ENCODE measurements at regions not wholly inside any gene's neighbourhood (a gene's known extent, or its start where the extent isn't known, plus 50 kb on each side); places are given as distances from the start of the nearest gene placed in this dataset.
"Not testable (repeated sequence)": the region's sequence is repeated elsewhere in the genome, so short reads cannot be mapped to it uniquely, and the experiment has no call there.

DNA sequence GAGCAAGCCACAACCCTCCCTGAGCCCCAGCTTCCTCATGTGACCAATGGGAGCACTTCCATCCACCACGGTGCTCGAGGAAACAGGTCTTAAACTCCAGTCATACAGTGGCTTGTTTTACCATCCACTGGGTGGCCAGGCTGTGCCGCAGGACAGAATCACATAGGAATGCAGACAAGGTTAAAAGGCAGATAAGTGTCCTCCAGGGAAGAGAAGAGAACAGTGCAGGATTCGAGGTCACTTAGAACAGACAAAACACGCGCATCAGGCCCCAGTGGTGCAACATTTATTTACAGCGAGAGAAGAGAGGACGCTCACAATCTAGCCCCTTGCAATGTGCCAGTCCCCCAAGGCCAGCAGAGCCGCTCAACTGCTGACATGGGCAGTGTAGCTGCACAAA lies 92.8 kb downstream of the TMEM130 start:
- Histone ChIP-seq H3K36me3 (ENCODE audit: control insufficient read depth, insufficient read depth, low read length) (no peaks in the 10 kb centered on the region), H3K4me3 (ENCODE audit: low read depth, low read length) (no peak overlapping the region), H3K4me1 (ENCODE audit: control insufficient read depth, insufficient read depth, low read length, poor library complexity, severe bottlenecking) (no peaks in the 10 kb centered on the region), H3K27ac (ENCODE audit: insufficient read depth, low read length, poor library complexity, severe bottlenecking) (no peak overlapping the region), H3K9me3 (ENCODE audit: control insufficient read depth in 2 of 2, low read length in 2 of 2) (no peaks in the 10 kb centered on the region), H3K27me3 (ENCODE audit: control insufficient read depth, insufficient read depth, low read length) (no peaks in the 10 kb centered on the region)
- no peak overlapping the region for H3K27ac Mint-ChIP-seq
- H3K9me3 Mint-ChIP-seq, result peaks cover 0 to 4% (median 0%) of the 10 kb centered on the region in 7 donors
- no peaks in the 10 kb centered on the region for H3K4me1 Mint-ChIP-seq
- H3K27me3 Mint-ChIP-seq, result peaks cover 13% of the 10 kb centered on the region
- ATAC-seq (ENCODE audit: low read depth in 2 of 2) (no peak), DNase-seq (no peak)
- H3K36me3 Mint-ChIP-seq, result no peaks in the 10 kb centered on the region
- no peak overlapping the region for H3K4me3 Mint-ChIP-seq

- peaks cover 0 to 4% (median 0%) of the 10 kb centered on the region in 7 donors for H3K9me3 Mint-ChIP-seq
Observed at GRCh38 chr7:98778421-98778820, 91.4 kb downstream of the TMEM130 start.

DNA sequence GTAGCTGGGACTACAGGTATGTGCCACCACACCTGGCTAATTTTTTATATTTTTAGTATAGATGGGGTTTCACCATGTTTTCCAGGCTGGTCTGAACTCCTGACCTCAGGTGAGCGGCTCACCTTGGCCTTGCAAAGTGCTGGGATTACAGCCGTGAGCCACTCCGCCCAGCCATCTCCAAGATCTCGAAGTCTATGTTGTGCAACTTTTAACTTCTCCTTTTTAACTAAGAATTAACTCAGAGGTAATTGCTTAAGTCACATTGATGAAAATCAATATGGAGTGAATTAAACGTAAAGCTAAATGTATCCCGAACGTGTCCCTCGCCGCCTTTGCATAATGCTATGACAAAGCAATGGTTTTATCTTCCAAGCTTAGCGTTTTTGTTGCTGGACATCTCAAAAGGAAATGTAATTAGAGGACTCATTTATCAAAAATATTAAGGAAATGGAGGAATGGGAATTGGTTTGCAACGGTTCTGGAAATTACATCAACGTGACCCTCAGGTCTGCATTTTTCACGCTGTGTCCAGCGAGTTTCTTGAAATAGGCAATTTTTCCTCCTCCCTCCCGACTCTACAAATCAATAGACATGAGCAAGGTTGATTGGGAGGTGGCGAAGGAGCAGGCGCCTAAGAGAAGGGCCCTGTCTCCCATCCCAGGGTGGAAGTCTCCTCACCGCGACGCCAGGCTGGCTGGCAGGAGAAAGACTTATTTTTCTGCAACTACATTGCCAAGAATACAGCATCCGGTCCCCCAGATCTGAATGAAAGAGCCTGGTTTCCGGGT lies 89.8 kb downstream of the TMEM130 start:
- no peaks in the 10 kb centered on the region for H3K27me3 ChIP-seq (ENCODE audit: control insufficient read depth, insufficient read depth, low read length)
- Mint-ChIP-seq H3K9me3 (peaks cover 0 to 4% (median 0%) of the 10 kb centered on the region in 7 donors), H3K36me3 (no peaks in the 10 kb centered on the region), H3K27me3 (peaks cover 11% of the 10 kb centered on the region), H3K4me3 (no peak overlapping the region), H3K4me1 (no peaks in the 10 kb centered on the region), H3K27ac (no peak overlapping the region)
- H3K9me3 ChIP-seq (ENCODE audit: control insufficient read depth in 2 of 2, low read length in 2 of 2), result no peaks in the 10 kb centered on the region
- H3K27ac ChIP-seq (ENCODE audit: insufficient read depth, low read length, poor library complexity, severe bottlenecking), result no peak overlapping the region
- ATAC-seq (ENCODE audit: low read depth in 2 of 2) (no peak), DNase-seq (no peak)
- H3K36me3 ChIP-seq (ENCODE audit: control insufficient read depth, insufficient read depth, low read length), result no peaks in the 10 kb centered on the region
- H3K4me1 ChIP-seq (ENCODE audit: control insufficient read depth, insufficient read depth, low read length, poor library complexity, severe bottlenecking), result no peaks in the 10 kb centered on the region
- no peak overlapping the region for H3K4me3 ChIP-seq (ENCODE audit: low read depth, low read length)

More at GRCh38 chr7:98778421-98778820, 91.4 kb downstream of the TMEM130 start:
- H3K27ac Mint-ChIP-seq, result no peak overlapping the region
- H3K4me3 Mint-ChIP-seq, result no peak overlapping the region
- peaks cover 12% of the 10 kb centered on the region for H3K27me3 Mint-ChIP-seq
- ATAC-seq (ENCODE audit: low read depth in 2 of 2) (no peak), DNase-seq (no peak)
- H3K36me3 Mint-ChIP-seq, result no peaks in the 10 kb centered on the region
- no peaks in the 10 kb centered on the region for H3K4me1 Mint-ChIP-seq
- H3K27me3 ChIP-seq (ENCODE audit: control insufficient read depth, insufficient read depth, low read length), result no peaks in the 10 kb centered on the region
- H3K27ac ChIP-seq (ENCODE audit: insufficient read depth, low read length, poor library complexity, severe bottlenecking), result no peak overlapping the region
- H3K9me3 ChIP-seq (ENCODE audit: control insufficient read depth in 2 of 2, low read length in 2 of 2), result no peaks in the 10 kb centered on the region
- no peaks in the 10 kb centered on the region for H3K4me1 ChIP-seq (ENCODE audit: control insufficient read depth, insufficient read depth, low read length, poor library complexity, severe bottlenecking)
- no peak overlapping the region for H3K4me3 ChIP-seq (ENCODE audit: low read depth, low read length)
- no peaks in the 10 kb centered on the region for H3K36me3 ChIP-seq (ENCODE audit: control insufficient read depth, insufficient read depth, low read length)

DNA sequence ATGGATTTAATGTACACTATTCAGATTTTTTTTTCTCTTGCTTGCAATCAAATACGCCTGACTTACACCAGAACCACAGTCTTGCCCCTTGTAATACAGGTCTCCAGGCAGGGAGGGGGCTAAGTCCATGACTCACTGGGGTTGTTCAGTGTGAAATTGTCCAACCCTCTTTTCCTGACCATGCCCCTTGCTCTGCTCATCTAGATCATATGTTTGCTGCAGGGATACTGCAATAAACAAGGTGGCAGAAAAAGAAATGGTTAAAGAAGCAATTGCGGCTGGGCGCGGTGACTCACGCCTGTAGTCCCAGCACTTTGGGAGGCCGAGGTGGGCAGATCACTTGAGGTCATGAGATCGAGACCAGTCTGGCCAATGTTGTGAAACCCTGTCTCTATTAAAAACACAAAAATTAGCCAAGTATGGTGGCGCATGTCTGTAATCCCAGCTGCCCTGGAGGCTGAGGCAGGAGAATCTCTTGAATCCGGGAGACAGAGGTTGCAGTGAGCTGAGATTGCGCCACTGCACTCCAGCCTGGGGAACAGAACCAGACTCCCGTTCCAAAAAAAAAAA lies 85.5 kb downstream of the TMEM130 start:
- Histone ChIP-seq H3K4me3 (ENCODE audit: low read depth, low read length) (no peak overlapping the region), H3K27ac (ENCODE audit: insufficient read depth, low read length, poor library complexity, severe bottlenecking) (no peak overlapping the region), H3K36me3 (ENCODE audit: control insufficient read depth, insufficient read depth, low read length) (no peaks in the 10 kb centered on the region), H3K27me3 (ENCODE audit: control insufficient read depth, insufficient read depth, low read length) (no peaks in the 10 kb centered on the region), H3K9me3 (ENCODE audit: control insufficient read depth in 2 of 2, low read length in 2 of 2) (no peaks in the 10 kb centered on the region), H3K4me1 (ENCODE audit: control insufficient read depth, insufficient read depth, low read length, poor library complexity, severe bottlenecking) (no peaks in the 10 kb centered on the region)
- Mint-ChIP-seq H3K36me3 (no peaks in the 10 kb centered on the region), H3K4me1 (no peaks in the 10 kb centered on the region), H3K27ac (no peak overlapping the region), H3K9me3 (peaks cover 0 to 2% (median 0%) of the 10 kb centered on the region in 7 donors), H3K4me3 (no peak overlapping the region), H3K27me3 (peaks cover 8% of the 10 kb centered on the region)
- no peak for ATAC-seq (ENCODE audit: low read depth in 2 of 2)
- no peak for DNase-seq

- no peaks in the 10 kb centered on the region for H3K9me3 ChIP-seq (ENCODE audit: control insufficient read depth in 2 of 2, low read length in 2 of 2)
- H3K27me3 Mint-ChIP-seq, result peaks cover 8% of the 10 kb centered on the region
- no peaks in the 10 kb centered on the region for H3K36me3 ChIP-seq (ENCODE audit: control insufficient read depth, insufficient read depth, low read length)
- DNase-seq, result no peak
- no peak overlapping the region for H3K4me3 ChIP-seq (ENCODE audit: low read depth, low read length)
- ATAC-seq (ENCODE audit: low read depth in 2 of 2), result no peak
- H3K4me1 Mint-ChIP-seq, result no peaks in the 10 kb centered on the region
- H3K4me1 ChIP-seq (ENCODE audit: control insufficient read depth, insufficient read depth, low read length, poor library complexity, severe bottlenecking), result no peaks in the 10 kb centered on the region
- no peaks in the 10 kb centered on the region for H3K36me3 Mint-ChIP-seq
- no peak overlapping the region for H3K27ac Mint-ChIP-seq
- no peak overlapping the region for H3K4me3 Mint-ChIP-seq
- no peaks in the 10 kb centered on the region for H3K27me3 ChIP-seq (ENCODE audit: control insufficient read depth, insufficient read depth, low read length)
- peaks cover 0 to 2% (median 0%) of the 10 kb centered on the region in 7 donors for H3K9me3 Mint-ChIP-seq
- no peak overlapping the region for H3K27ac ChIP-seq (ENCODE audit: insufficient read depth, low read length, poor library complexity, severe bottlenecking)
Observed at GRCh38 chr7:98785929-98786571, 83.8 kb downstream of the TMEM130 start.

DNA sequence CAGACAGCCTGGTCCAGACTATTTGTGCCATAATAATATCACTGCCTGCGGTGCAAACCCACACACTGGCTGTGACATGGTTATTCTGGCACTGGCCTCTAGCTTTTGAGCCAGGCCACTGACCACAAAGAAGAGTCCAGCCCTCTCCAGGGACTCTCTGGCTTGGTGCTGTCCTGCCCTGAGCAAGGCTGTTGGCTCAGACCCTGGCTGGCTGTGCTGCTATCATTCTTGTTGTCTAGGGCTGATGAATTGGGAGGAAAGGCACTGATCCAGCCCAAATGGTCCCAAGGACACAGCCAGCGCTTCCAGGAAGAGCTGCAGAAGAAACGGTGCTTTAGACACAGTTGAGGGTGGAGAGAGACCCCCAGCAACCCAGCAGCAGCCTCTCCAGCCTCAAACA lies 80.8 kb downstream of the TMEM130 start:
- no peaks in the 10 kb centered on the region for H3K4me1 Mint-ChIP-seq
- H3K27me3 Mint-ChIP-seq, result no peaks in the 10 kb centered on the region
- peaks cover 0 to 2% (median 0%) of the 10 kb centered on the region in 7 donors for H3K9me3 Mint-ChIP-seq
- H3K4me3 Mint-ChIP-seq, result no peak overlapping the region
- H3K4me3 ChIP-seq (ENCODE audit: low read depth, low read length), result no peak overlapping the region
- no peak overlapping the region for H3K27ac ChIP-seq (ENCODE audit: insufficient read depth, low read length, poor library complexity, severe bottlenecking)
- H3K36me3 Mint-ChIP-seq, result no peaks in the 10 kb centered on the region
- no peaks in the 10 kb centered on the region for H3K4me1 ChIP-seq (ENCODE audit: control insufficient read depth, insufficient read depth, low read length, poor library complexity, severe bottlenecking)
- no peaks in the 10 kb centered on the region for H3K9me3 ChIP-seq (ENCODE audit: control insufficient read depth in 2 of 2, low read length in 2 of 2)
- ATAC-seq (ENCODE audit: low read depth in 2 of 2) (no peak), DNase-seq (no peak)
- H3K27ac Mint-ChIP-seq, result no peak overlapping the region
- no peaks in the 10 kb centered on the region for H3K36me3 ChIP-seq (ENCODE audit: control insufficient read depth, insufficient read depth, low read length)
- H3K27me3 ChIP-seq (ENCODE audit: control insufficient read depth, insufficient read depth, low read length), result no peaks in the 10 kb centered on the region

GRCh38 chr7:98794453-98794852 lies 75.4 kb downstream of the TMEM130 start:
- DNase-seq; H3K36me3 Mint-ChIP-seq; H3K36me3 ChIP-seq (ENCODE audit: control insufficient read depth, insufficient read depth, low read length); H3K4me3 Mint-ChIP-seq; H3K27me3 Mint-ChIP-seq; H3K27me3 ChIP-seq (ENCODE audit: control insufficient read depth, insufficient read depth, low read length); H3K27ac ChIP-seq (ENCODE audit: insufficient read depth, low read length, poor library complexity, severe bottlenecking); ATAC-seq (ENCODE audit: low read depth in 2 of 2); H3K4me1 Mint-ChIP-seq; H3K27ac Mint-ChIP-seq; H3K4me3 ChIP-seq (ENCODE audit: low read depth, low read length); H3K9me3 ChIP-seq (ENCODE audit: control insufficient read depth in 2 of 2, low read length in 2 of 2); H3K9me3 Mint-ChIP-seq; H3K4me1 ChIP-seq (ENCODE audit: control insufficient read depth, insufficient read depth, low read length, poor library complexity, severe bottlenecking): not testable (repeated sequence)
